NB4 (cell line): ENCODE measurements at regions not wholly inside any gene's neighbourhood (a gene's known extent, or its start where the extent isn't known, plus 50 kb on each side); places are given as distances from the start of the nearest gene placed in this dataset.
"Not testable (repeated sequence)": the region's sequence is repeated elsewhere in the genome, so short reads cannot be mapped to it uniquely, and the experiment has no call there.

ENCODE experiments used
- DNase-seq: peaks from one replicate; pipeline ENCODE4 v3.0.0; 2010; ENCODE audit warnings: low read depth
- H3K4me3 ChIP-seq: one replicate; pipeline ENCODE4 v1.5.1; 2011; ENCODE audit warnings: mild to moderate bottlenecking, low read depth, low read length, moderate library complexity
- MYC ChIP-seq: IDR thresholded peaks from 2 replicates; pipeline ENCODE4 v1.6.1; 2011; ENCODE audit warnings: low read depth, low read length
- POLR2A ChIP-seq: IDR thresholded peaks from 2 replicates; pipeline ENCODE4 v1.6.1; 2011; ENCODE audit warnings: mild to moderate bottlenecking; ENCODE audit not compliant: insufficient read length; ENCODE audit errors: extremely low read depth
- TF ChIP-seq, protein P1 (sequence below): IDR thresholded peaks from 2 replicates; pipeline ENCODE4 v1.6.1; 2011; ENCODE audit warnings: low read depth, low read length
- TF ChIP-seq, protein P2 (sequence below): IDR thresholded peaks from one replicate; pipeline ENCODE4 v1.5.1; 2012; ENCODE audit warnings: low read depth, low read length

- H3K4me3 ChIP-seq: no peak overlapping the region
- TF ChIP-seq MYC (no peak), POLR2A (no peak)
- TF ChIP-seq, protein P1, sequence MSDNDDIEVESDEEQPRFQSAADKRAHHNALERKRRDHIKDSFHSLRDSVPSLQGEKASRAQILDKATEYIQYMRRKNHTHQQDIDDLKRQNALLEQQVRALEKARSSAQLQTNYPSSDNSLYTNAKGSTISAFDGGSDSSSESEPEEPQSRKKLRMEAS: no peak
- TF ChIP-seq, protein P2, sequence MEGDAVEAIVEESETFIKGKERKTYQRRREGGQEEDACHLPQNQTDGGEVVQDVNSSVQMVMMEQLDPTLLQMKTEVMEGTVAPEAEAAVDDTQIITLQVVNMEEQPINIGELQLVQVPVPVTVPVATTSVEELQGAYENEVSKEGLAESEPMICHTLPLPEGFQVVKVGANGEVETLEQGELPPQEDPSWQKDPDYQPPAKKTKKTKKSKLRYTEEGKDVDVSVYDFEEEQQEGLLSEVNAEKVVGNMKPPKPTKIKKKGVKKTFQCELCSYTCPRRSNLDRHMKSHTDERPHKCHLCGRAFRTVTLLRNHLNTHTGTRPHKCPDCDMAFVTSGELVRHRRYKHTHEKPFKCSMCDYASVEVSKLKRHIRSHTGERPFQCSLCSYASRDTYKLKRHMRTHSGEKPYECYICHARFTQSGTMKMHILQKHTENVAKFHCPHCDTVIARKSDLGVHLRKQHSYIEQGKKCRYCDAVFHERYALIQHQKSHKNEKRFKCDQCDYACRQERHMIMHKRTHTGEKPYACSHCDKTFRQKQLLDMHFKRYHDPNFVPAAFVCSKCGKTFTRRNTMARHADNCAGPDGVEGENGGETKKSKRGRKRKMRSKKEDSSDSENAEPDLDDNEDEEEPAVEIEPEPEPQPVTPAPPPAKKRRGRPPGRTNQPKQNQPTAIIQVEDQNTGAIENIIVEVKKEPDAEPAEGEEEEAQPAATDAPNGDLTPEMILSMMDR: no peak
- DNase-seq: no peak
These were observed 223.9 kb upstream of the ANKRD50 start for GRCh38 chr4:124936427-124936826.

- DNase-seq: no peak
- no peak overlapping the region for H3K4me3 ChIP-seq
- TF ChIP-seq, protein P2: no peak
- TF ChIP-seq, protein P1: no peak
- TF ChIP-seq MYC (no peak), POLR2A (no peak)
These were observed 222.4 kb upstream of the ANKRD50 start for GRCh38 chr4:124934916-124935315.

- H3K4me3 ChIP-seq: no peak overlapping the region
- DNase-seq: no peak
- no peak for TF ChIP-seq MYC
- TF ChIP-seq, protein P2: no peak
- TF ChIP-seq, protein P1: no peak
- no peak for TF ChIP-seq POLR2A
These were observed 221.0 kb upstream of the ANKRD50 start for GRCh38 chr4:124933521-124933920.

- DNase-seq: no peak
- no peak overlapping the region for H3K4me3 ChIP-seq
- TF ChIP-seq, protein P2: no peak
- TF ChIP-seq MYC (no peak), POLR2A (no peak)
- TF ChIP-seq, protein P1: no peak
These were observed 219.9 kb upstream of the ANKRD50 start for GRCh38 chr4:124932447-124932846.

DNA sequence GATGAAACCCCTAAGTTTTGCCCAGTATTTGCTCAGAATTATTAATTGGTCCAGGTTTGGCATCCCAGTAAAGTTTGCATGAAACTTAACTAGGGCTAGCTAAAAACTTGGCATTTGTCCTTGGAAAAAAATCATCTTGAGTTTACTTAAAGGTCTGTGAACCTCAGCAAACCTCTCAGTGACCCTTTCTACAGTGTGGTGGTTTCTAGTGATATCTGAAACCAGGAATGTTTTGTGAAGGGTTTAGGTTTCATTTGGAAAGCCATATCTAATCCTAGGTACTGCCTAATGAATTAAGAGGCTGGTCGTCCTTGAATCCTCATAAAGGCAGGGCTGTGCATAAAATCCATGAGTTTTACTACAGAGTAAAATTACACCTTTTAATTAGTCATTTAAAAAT is 218.5 kb upstream of the ANKRD50 start:
- no peak for DNase-seq
- H3K4me3 ChIP-seq: no peak overlapping the region
- TF ChIP-seq POLR2A: no peak
- TF ChIP-seq, protein P2: no peak
- TF ChIP-seq, protein P1: no peak
- no peak for TF ChIP-seq MYC

DNA sequence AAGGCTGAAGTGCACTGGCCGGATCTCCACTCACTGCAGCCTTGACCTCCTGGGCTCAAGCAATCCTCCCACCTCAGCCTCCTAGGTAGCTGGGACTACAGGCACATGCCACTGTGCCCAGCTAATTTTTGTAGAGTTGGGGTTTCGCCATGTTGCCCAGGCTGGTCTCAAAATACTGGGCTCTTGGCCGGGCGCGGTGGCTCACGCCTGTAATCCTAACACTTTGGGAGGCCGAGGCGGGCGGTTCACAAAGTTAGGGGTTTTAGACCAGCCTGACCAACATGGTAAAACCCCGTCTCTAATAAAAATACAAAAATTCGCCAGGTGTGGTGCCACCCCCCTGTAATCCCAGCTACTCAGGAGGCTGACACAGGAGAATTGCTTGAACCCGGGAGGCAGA is 210.2 kb upstream of the ANKRD50 start:
- not testable (repeated sequence) for DNase-seq, H3K4me3 ChIP-seq
